ENCODE measurements at regions not wholly inside any gene's neighbourhood (a gene's known extent, or its start where the extent isn't known, plus 50 kb on each side); places are given as distances from the start of the nearest gene placed in this dataset.

DNA sequence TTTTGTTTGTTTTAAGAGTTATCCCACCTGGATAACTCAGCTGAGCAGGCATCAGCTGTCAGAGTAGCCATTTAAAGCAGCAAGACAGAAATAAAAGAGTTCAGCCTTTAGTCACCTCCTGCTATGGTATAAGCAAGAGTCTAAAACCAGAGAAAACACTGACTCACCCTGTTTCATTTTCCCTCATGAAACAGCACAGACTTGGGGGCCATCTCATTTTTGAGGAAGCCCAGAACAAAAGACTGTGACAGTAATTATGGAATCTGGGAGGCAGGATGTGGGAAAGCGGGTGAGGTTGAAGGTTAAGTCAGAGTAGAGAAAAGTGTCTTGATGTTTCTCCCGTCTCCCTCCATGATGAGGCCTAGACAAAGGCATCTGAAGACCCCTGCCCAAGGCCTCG is 90.2 kb upstream of the FAM174A start:
- TF ChIP-seq SP1 (IDR thresholded peaks at IDR 0.05; ENCODE audit: low read depth, low read length) (no peak), POLR2AphosphoS5 (IDR thresholded peaks at IDR 0.05; ENCODE audit: low read depth, low read length) (no peak), NRF1 (IDR thresholded peaks at IDR 0.05; ENCODE audit: low read depth, low read length) (no peak)
- TF ChIP-seq, protein P1, sequence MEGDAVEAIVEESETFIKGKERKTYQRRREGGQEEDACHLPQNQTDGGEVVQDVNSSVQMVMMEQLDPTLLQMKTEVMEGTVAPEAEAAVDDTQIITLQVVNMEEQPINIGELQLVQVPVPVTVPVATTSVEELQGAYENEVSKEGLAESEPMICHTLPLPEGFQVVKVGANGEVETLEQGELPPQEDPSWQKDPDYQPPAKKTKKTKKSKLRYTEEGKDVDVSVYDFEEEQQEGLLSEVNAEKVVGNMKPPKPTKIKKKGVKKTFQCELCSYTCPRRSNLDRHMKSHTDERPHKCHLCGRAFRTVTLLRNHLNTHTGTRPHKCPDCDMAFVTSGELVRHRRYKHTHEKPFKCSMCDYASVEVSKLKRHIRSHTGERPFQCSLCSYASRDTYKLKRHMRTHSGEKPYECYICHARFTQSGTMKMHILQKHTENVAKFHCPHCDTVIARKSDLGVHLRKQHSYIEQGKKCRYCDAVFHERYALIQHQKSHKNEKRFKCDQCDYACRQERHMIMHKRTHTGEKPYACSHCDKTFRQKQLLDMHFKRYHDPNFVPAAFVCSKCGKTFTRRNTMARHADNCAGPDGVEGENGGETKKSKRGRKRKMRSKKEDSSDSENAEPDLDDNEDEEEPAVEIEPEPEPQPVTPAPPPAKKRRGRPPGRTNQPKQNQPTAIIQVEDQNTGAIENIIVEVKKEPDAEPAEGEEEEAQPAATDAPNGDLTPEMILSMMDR (IDR thresholded peaks at IDR 0.05; ENCODE audit: control extremely low read depth in 1 of 3, insufficient read depth in 1 of 3, low read depth in 1 of 3, low read length in 3 of 3), result no peak
- TF ChIP-seq, protein P2, sequence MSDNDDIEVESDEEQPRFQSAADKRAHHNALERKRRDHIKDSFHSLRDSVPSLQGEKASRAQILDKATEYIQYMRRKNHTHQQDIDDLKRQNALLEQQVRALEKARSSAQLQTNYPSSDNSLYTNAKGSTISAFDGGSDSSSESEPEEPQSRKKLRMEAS (IDR thresholded peaks at IDR 0.05), result no peak
- TF ChIP-seq, protein P3, sequence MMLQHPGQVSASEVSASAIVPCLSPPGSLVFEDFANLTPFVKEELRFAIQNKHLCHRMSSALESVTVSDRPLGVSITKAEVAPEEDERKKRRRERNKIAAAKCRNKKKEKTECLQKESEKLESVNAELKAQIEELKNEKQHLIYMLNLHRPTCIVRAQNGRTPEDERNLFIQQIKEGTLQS (IDR thresholded peaks at IDR 0.05; ENCODE audit: insufficient read depth, low read depth, low read length), result no peak

Data from H1 (cell line).